Epithelial cell of proximal tubule (primary cell): ENCODE measurements at regions not wholly inside any gene's neighbourhood (a gene's known extent, or its start where the extent isn't known, plus 50 kb on each side); places are given as distances from the start of the nearest gene placed in this dataset.

ENCODE experiments used
- DNase-seq: peaks from one replicate; pipeline ENCODE4 v3.0.0-alpha.2; 2011; ENCODE audit warnings: low read depth
- H3K4me3 ChIP-seq: 2 replicates; pipeline ENCODE4 v1.5.1; 2011; ENCODE audit warnings: low read depth, mild to moderate bottlenecking, low read length
- TF ChIP-seq, protein P1 (sequence below): conservative IDR thresholded peaks from 2 replicates; pipeline ENCODE4 v1.5.1; 2012; ENCODE audit warnings: low read depth, mild to moderate bottlenecking, low read length

GRCh38 chr12:46678426-46678825, 147.4 kb downstream of the SLC38A4 start:
- no peak for DNase-seq
- TF ChIP-seq, protein P1, sequence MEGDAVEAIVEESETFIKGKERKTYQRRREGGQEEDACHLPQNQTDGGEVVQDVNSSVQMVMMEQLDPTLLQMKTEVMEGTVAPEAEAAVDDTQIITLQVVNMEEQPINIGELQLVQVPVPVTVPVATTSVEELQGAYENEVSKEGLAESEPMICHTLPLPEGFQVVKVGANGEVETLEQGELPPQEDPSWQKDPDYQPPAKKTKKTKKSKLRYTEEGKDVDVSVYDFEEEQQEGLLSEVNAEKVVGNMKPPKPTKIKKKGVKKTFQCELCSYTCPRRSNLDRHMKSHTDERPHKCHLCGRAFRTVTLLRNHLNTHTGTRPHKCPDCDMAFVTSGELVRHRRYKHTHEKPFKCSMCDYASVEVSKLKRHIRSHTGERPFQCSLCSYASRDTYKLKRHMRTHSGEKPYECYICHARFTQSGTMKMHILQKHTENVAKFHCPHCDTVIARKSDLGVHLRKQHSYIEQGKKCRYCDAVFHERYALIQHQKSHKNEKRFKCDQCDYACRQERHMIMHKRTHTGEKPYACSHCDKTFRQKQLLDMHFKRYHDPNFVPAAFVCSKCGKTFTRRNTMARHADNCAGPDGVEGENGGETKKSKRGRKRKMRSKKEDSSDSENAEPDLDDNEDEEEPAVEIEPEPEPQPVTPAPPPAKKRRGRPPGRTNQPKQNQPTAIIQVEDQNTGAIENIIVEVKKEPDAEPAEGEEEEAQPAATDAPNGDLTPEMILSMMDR: no peak
- H3K4me3 ChIP-seq: no peak overlapping the region

- no peak overlapping the region for H3K4me3 ChIP-seq
- DNase-seq: no peak
- TF ChIP-seq, protein P1: peak; percentile 43
These were observed 148.0 kb downstream of the SLC38A4 start for GRCh38 chr12:46677749-46678148.

- H3K4me3 ChIP-seq: no peak overlapping the region
- TF ChIP-seq, protein P1: no peak
- no peak for DNase-seq
These were observed 148.8 kb downstream of the SLC38A4 start for GRCh38 chr12:46676797-46677520.

DNA sequence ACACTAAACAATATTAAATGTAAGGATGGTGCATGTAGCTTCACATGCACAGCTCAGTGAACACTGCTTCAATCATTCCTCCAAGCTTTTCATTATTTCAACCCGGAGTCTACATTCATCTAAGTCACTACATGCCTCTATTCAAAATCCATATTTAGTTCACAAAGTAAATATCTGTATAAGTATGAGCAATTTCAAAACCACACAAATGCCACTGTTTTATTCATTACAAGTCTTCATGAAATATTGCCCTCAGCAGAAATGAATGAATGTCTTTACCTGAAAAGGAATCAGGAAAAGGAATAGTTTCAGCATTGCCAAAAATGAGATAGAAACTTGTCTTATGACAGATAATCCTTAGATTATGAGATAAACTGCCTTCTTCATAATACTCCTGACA, 149.4 kb downstream of the SLC38A4 start:
- no peak for DNase-seq
- no peak overlapping the region for H3K4me3 ChIP-seq
- TF ChIP-seq, protein P1: no peak

- no peak overlapping the region for H3K4me3 ChIP-seq
- DNase-seq: no peak
- TF ChIP-seq, protein P1: peak; percentile 67
These were observed 150.1 kb downstream of the SLC38A4 start for GRCh38 chr12:46675736-46676135.

GRCh38 chr12:46674800-46675199, 151.0 kb downstream of the SLC38A4 start:
- TF ChIP-seq, protein P1: no peak
- H3K4me3 ChIP-seq: no peak overlapping the region
- DNase-seq: no peak

DNA sequence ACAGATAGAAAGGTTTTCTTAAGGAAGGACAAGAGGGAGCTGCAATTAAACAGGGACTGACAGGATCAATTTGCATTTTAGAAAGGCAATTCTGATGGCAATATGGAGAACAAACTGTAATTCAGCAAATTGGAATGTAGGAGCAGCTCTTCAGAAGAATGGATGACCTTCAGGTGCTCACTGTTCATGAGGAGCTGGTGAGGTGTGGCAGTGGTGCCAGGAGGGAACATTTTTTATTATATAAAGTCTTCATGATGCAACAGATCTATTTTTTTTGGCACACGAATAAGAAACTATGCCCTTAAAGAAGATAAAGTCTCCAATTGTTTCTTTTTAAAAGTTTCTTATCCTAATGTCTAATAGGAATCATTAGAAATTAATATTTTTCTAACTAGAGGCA, 151.7 kb downstream of the SLC38A4 start:
- DNase-seq: no peak
- TF ChIP-seq, protein P1: no peak
- H3K4me3 ChIP-seq: no peak overlapping the region
